NCI-H748 (cell line): ENCODE measurements at regions not wholly inside any gene's neighbourhood (a gene's known extent, or its start where the extent isn't known, plus 50 kb on each side); places are given as distances from the start of the nearest gene placed in this dataset.

Experiments
- DNase-seq: peaks from one replicate; lab custom pipeline; 2025; ENCODE audit not compliant: unreplicated experiment; lab: John Stamatoyannopoulos, UW

- no peak for DNase-seq
These were observed 473.6 kb downstream of the AGTPBP1 start for GRCh38 chr9:85268131-85268530.

- no peak for DNase-seq
These were observed 477.1 kb downstream of the AGTPBP1 start for GRCh38 chr9:85264695-85265094.

GRCh38 chr9:85263288-85263687, 478.5 kb downstream of the AGTPBP1 start:
- DNase-seq: no peak

- no peak for DNase-seq
These were observed 479.4 kb downstream of the AGTPBP1 start for GRCh38 chr9:85262333-85262732.

- no peak for DNase-seq
These were observed 481.4 kb downstream of the AGTPBP1 start for GRCh38 chr9:85260275-85260845.

GRCh38 chr9:85258823-85259370, 482.9 kb downstream of the AGTPBP1 start:
- DNase-seq: peak; percentile 86

- DNase-seq: no peak
These were observed 483.5 kb downstream of the AGTPBP1 start for GRCh38 chr9:85258236-85258635.

- no peak for DNase-seq
These were observed 492.5 kb downstream of the AGTPBP1 start for GRCh38 chr9:85249313-85249621.

- no peak for DNase-seq
These were observed 493.0 kb downstream of the AGTPBP1 start for GRCh38 chr9:85248514-85249312.

GRCh38 chr9:85246541-85246940, 495.2 kb downstream of the AGTPBP1 start:
- DNase-seq: peak; percentile 52

GRCh38 chr9:85244856-85245255, 496.9 kb downstream of the AGTPBP1 start:
- DNase-seq: no peak

GRCh38 chr9:85243977-85244376, 497.8 kb downstream of the AGTPBP1 start:
- no peak for DNase-seq

GRCh38 chr9:85237478-85237877, 504.3 kb downstream of the AGTPBP1 start:
- DNase-seq: no peak

GRCh38 chr9:85230081-85230480, 511.7 kb downstream of the AGTPBP1 start:
- no peak for DNase-seq

GRCh38 chr9:85228111-85228855, 513.5 kb downstream of the AGTPBP1 start:
- DNase-seq: no peak

GRCh38 chr9:85225180-85225579, 516.6 kb downstream of the AGTPBP1 start:
- DNase-seq: no peak

- no peak for DNase-seq
These were observed 517.0 kb downstream of the AGTPBP1 start for GRCh38 chr9:85224729-85225128.

- DNase-seq: no peak
These were observed 517.5 kb downstream of the AGTPBP1 start for GRCh38 chr9:85224301-85224700.

- DNase-seq: no peak
These were observed 518.1 kb downstream of the AGTPBP1 start for GRCh38 chr9:85223506-85224125.

GRCh38 chr9:85216601-85217000, 525.2 kb downstream of the AGTPBP1 start:
- no peak for DNase-seq

GRCh38 chr9:85215961-85216360, 525.8 kb downstream of the AGTPBP1 start:
- no peak for DNase-seq
